NCI-H2171 (cell line): ENCODE measurements at regions not wholly inside any gene's neighbourhood (a gene's known extent, or its start where the extent isn't known, plus 50 kb on each side); places are given as distances from the start of the nearest gene placed in this dataset.

Experiments
- DNase-seq: peaks from one replicate; lab custom pipeline; 2025; lab: John Stamatoyannopoulos, UW

- no peak for DNase-seq
Measured at GRCh38 chr12:115646210-115646609, 631.3 kb downstream of the MED13L start.

- DNase-seq: no peak
Measured at GRCh38 chr12:115640929-115641328, 636.6 kb downstream of the MED13L start.

- DNase-seq: no peak
Measured at GRCh38 chr12:115639648-115640012, 637.9 kb downstream of the MED13L start.

GRCh38 chr12:115638733-115639647, 638.5 kb downstream of the MED13L start:
- no peak for DNase-seq

DNA sequence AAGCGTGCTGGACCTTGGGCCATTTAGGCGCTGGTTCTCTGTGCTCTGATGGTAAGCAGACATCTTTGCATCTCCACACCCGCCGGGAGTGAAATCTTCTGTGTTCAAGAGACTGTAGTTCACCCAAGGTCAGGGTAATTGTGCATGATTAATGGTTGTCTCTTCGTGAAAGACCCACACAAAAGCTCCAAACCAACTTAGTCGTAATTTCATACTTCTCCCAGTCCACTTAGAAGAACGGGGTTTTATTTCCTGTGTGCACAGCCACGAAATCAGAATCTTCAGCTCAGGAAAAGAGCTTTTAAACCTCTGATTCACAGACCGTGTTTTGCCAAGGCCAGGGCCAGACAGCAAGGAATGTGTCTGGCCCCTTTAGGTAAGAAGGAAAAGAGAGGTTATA, 640.9 kb downstream of the MED13L start:
- no peak for DNase-seq

GRCh38 chr12:115632308-115632707, 645.2 kb downstream of the MED13L start:
- no peak for DNase-seq

DNA sequence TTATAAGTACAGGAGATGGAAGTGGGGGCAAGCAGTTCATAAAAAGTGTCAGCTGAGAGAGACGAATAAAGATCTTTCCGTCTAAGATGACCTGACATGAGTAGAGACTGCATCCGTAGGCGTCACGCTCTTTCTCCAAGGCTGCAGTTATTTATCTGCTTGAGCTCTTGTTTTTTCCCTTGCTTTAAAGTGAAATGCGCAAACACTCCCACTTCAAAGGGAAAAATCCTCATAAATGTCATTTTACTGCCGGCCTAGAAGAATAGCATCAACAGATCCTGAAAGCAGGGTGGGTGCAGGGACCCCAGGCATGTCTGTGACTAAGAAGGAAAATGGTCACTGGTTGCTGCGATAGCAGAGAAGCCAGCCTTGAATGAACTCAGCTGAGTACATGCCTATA, 647.4 kb downstream of the MED13L start:
- DNase-seq: no peak

- DNase-seq: no peak
Measured at GRCh38 chr12:115626210-115626609, 651.3 kb downstream of the MED13L start.

- no peak for DNase-seq
Measured at GRCh38 chr12:115623764-115624334, 653.6 kb downstream of the MED13L start.

DNA sequence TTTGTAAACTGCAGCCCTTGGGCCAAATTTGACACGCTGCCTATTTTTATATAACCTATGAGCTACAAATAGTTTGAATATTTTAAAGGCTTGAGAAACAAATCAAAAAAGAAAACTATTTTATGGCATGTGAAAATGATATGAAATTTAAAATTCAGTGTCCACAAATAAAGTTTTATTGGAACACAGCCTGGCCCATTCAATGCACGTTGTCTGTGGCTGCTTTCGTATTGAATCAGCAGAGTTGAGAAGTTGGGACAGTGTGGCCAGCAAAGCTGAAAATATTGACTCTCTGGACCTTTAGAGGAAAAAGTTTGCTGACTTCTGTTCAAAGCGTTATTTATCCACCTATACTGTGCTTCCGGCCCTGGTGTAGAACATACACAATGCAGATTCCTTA, 654.2 kb downstream of the MED13L start:
- DNase-seq: no peak

DNA sequence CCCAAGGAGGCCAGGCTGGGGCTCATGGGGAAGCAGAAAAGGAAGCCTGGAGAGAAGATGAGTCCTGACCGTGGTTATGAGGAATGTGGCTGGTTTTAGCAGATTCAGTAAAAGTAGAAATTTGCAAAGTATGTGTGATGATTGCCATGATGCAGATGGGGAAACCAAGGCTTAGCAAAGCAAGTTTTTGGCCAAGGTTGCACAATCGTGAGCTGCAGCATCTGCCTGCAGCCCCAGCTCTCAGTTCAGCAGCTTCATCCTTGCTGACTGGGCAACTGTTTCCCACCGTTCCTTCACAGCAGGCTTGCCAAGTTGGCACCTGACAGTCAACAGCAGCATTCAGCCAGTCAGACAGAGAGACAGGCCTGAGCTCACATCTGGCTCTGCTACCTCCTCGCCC, 656.7 kb downstream of the MED13L start:
- no peak for DNase-seq

- no peak for DNase-seq
Measured at GRCh38 chr12:115619889-115620288, 657.6 kb downstream of the MED13L start.

GRCh38 chr12:115619061-115619460, 658.4 kb downstream of the MED13L start:
- no peak for DNase-seq

DNA sequence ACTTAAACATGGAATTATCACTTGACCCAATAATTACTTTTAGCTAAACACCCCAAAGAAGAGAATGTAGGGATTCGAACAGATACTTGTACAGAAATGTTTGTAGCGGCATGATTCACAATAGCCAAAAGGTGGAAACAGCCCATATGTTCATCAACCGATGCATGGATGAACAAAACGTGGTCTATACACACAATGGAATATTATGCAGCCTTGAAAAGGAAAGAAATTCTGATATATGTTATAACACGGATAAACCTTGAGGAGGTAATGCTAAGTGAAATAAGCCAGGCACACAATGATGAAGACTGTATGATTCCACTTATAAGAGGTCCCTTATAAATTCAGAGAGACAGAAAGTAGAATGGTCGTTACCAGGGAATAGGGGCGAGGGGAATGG, 659.4 kb downstream of the MED13L start:
- DNase-seq: no peak

GRCh38 chr12:115617391-115617790, 660.1 kb downstream of the MED13L start:
- no peak for DNase-seq

DNA sequence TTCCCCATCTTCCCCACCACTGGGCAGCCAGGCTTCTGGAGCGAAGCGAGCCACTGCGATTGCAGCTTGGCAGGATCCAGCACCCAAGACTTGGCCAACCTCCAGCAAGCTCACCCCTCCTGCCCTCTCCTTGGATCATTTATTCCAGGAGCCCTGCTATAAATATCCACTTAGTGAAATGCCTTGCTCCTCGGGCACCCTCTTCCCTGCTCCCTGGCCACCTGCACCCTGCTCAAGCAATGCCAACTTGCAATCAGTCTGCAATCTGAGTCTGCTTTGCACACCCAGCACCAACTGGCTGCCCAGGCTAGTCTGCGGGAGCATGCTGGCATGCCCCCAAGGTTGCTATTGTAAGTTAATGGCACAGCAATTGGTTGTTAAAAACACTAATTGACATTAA, 666.0 kb downstream of the MED13L start:
- no peak for DNase-seq

DNA sequence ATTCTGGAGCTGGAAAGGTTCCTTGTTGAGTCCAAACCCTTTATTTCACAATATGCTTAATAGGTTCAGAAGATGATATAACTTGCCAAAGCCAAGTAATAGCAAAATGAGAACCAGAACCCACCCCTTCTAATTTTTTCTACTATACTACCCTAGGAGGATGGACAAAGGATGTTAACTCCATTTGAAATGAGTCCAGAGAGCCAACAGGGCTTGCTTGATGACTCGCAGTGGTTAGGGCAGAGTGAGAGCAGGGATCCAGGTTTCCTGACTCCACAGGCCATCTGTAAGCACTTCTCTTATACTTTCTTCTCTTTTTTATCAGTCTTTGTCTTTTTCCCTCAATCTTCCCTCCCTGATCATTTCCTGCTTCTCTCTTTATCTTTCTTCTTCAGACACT, 668.1 kb downstream of the MED13L start:
- DNase-seq: no peak

DNA sequence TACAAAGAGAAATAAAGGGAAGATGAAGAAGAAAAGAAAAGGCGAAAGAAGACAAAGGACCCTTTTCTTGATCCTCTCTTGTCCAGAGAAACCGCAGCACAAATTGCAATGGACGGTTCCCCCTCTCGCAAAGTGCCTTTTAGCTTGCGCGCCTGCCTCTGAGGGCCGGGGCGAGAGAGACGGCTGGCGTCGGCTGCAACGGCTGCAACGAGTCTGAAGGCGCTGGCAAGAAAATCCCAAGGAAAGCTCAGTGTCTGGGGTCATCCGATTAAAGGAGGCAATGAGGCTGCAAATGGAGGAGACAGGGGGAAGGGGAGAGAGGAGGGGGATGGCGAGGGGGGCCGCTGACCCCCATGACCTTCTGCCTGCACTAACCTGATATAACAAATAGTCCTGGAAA, 671.5 kb downstream of the MED13L start:
- no peak for DNase-seq

- DNase-seq: no peak
Measured at GRCh38 chr12:115598871-115599811, 678.4 kb downstream of the MED13L start.

DNA sequence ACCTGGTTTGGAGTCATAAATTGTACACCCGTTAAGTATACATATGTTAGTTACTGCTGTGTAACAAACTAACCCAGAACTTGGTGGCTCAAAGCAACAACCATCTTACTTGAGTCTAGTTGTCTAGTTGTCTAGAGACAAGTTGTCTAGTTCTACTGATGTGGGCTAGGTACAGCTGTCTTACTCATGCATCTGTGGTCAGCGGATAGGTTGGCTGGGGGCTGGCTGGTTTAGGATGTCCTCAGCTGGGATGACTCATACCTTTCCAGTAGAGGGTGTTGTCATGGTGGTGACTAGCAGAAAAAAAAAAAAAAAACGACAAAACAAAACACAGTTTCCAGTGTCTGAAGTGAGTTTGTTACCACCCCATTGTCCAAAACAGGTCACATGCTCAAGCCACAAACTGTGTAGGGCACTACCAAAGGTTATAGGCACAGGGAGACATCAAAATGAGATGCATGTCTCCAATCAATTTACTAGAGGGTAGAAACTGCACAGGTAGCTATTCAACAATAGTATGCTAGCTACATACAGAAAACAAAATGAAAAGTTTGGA, 680.3 kb downstream of the MED13L start:
- DNase-seq: no peak

DNA sequence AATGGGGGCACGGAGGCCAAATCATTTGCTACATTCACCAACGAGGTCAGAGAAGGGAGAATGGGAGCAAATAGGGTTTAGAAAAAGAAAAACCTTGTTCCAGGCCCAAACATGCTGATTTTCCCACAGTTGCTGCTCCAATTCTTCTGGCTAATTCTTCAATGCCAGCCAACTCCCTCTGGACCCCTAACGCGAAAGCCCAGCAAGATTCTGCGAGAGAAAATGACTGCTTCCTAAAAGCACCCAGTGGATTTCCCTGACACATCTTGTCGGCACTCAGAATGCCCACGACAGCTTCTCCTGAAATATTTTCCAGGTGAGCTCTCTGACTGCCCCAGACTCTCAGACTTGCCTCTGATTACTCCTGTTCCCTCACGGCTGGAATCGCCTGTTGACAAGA, 689.4 kb downstream of the MED13L start:
- no peak for DNase-seq

- no peak for DNase-seq
Measured at GRCh38 chr12:115584156-115584555, 693.3 kb downstream of the MED13L start.
